HG02884 (cell line): ENCODE measurements at regions not wholly inside any gene's neighbourhood (a gene's known extent, or its start where the extent isn't known, plus 50 kb on each side); places are given as distances from the start of the nearest gene placed in this dataset.

Source experiments
- ATAC-seq: cut with Tn5 transposase; IDR thresholded peaks from one replicate; pipeline ENCODE4 v1.9.1; 2021; ENCODE audit warnings: mild to moderate bottlenecking, moderate library complexity; ENCODE audit not compliant: unreplicated experiment

GRCh38 chr20:18992418-18992817 lies 178.8 kb downstream of the SCP2D1 start:
- ATAC-seq = no peak

- ATAC-seq = no peak
These were observed 181.9 kb downstream of the SCP2D1 start for GRCh38 chr20:18995455-18995854.

- ATAC-seq = no peak
These were observed 185.5 kb downstream of the SCP2D1 start for GRCh38 chr20:18999086-18999485.

GRCh38 chr20:19000078-19000477 lies 186.5 kb downstream of the SCP2D1 start:
- no peak for ATAC-seq

- ATAC-seq = no peak
These were observed 187.6 kb downstream of the SCP2D1 start for GRCh38 chr20:19001177-19001576.

GRCh38 chr20:19003366-19004336 lies 190.1 kb downstream of the SCP2D1 start:
- ATAC-seq = no peak

GRCh38 chr20:19004975-19005374 lies 191.4 kb downstream of the SCP2D1 start:
- no peak for ATAC-seq

GRCh38 chr20:19008497-19008896 lies 194.9 kb downstream of the SCP2D1 start:
- ATAC-seq = no peak

- ATAC-seq = no peak
These were observed 195.6 kb downstream of the SCP2D1 start for GRCh38 chr20:19009081-19009688.

GRCh38 chr20:19012676-19013075 lies 199.1 kb downstream of the SCP2D1 start:
- ATAC-seq = no peak

- ATAC-seq = no peak
These were observed 198.5 kb upstream of the SLC24A3 start for GRCh38 chr20:19013907-19014306.

- ATAC-seq = no peak
These were observed 196.9 kb upstream of the SLC24A3 start for GRCh38 chr20:19015351-19016139.

- ATAC-seq = no peak
These were observed 196.3 kb upstream of the SLC24A3 start for GRCh38 chr20:19016140-19016497.

GRCh38 chr20:19017104-19017690 lies 195.2 kb upstream of the SLC24A3 start:
- ATAC-seq = no peak

- ATAC-seq = no peak
These were observed 193.6 kb upstream of the SLC24A3 start for GRCh38 chr20:19018881-19019280.

GRCh38 chr20:19019734-19020364 lies 192.6 kb upstream of the SLC24A3 start:
- no peak for ATAC-seq

GRCh38 chr20:19021406-19022117 lies 190.9 kb upstream of the SLC24A3 start:
- no peak for ATAC-seq

- no peak for ATAC-seq
These were observed 190.3 kb upstream of the SLC24A3 start for GRCh38 chr20:19022118-19022575.

- no peak for ATAC-seq
These were observed 189.5 kb upstream of the SLC24A3 start for GRCh38 chr20:19022791-19023448.
